Subcutaneous abdominal adipose tissue (tissue), 5 donors: ENCODE measurements at regions not wholly inside any gene's neighbourhood (a gene's known extent, or its start where the extent isn't known, plus 50 kb on each side); places are given as distances from the start of the nearest gene placed in this dataset.

Source experiments
- H3K27ac ChIP-seq: one replicate; pipeline ENCODE4 v1.7.0; 2013; ENCODE audit warnings: low read depth, mild to moderate bottlenecking, inconsistent platforms, low read length, moderate library complexity
- H3K27me3 ChIP-seq, 5 donors: one replicate each; pipeline ENCODE4 v1.7.0; 2013; ENCODE audit warnings: low read length in 5 of 5, inconsistent platforms in 1 of 5; ENCODE audit not compliant: control insufficient read depth in 5 of 5, insufficient read depth in 4 of 5
- H3K36me3 ChIP-seq, 5 donors: one replicate each; pipeline ENCODE4 v1.7.0; 2013; ENCODE audit warnings: low read length in 5 of 5; ENCODE audit not compliant: control insufficient read depth in 5 of 5, insufficient read depth in 5 of 5
- H3K4me1 ChIP-seq, 5 donors: one replicate each; pipeline ENCODE4 v1.7.0; 2013; ENCODE audit warnings: low read length in 5 of 5, mild to moderate bottlenecking in 3 of 5, moderate library complexity in 1 of 5; ENCODE audit not compliant: control insufficient read depth in 5 of 5, insufficient read depth in 5 of 5
- H3K4me3 ChIP-seq, 5 donors: one replicate each; pipeline ENCODE4 v1.7.0; 2013; ENCODE audit warnings: low read length in 5 of 5, low read depth in 1 of 5
- H3K9ac ChIP-seq, 5 donors: one replicate each; pipeline ENCODE4 v1.7.0; 2013; ENCODE audit warnings: low read length in 5 of 5, mild to moderate bottlenecking in 4 of 5, moderate library complexity in 3 of 5
- H3K9me3 ChIP-seq, 5 donors: one replicate each; pipeline ENCODE4 v1.7.0; 2013; ENCODE audit warnings: low read length in 5 of 5; ENCODE audit not compliant: control insufficient read depth in 5 of 5
- donor health status: healthy.
- donor health status: healthy.
- donor health status: healthy.
- donor health status: healthy.
- donor health status: healthy.

DNA sequence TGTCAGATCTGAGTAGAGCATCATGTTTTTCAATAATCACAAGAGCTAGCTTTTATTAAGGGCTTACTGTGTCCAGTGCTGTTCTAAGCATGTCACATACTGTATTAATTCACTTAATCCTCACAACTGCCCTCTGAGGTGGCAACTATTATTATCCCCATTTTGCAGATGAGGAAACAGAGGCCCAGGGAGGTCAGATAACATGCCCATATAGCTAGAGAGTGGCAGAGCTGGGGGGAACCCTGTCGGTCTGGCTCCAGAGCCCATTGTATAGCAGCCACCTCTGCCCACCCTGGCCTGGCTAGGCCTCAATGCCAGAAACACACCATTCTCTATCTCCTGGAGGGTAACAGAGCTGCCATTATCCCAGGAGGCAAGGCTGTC lies 113.2 kb downstream of the B3GNT2 start:
- no peaks in the 10 kb centered on the region for H3K27me3 ChIP-seq
- peak overlapping the region in 1 of 5 donors; percentile 44 for H3K4me3 ChIP-seq
- no peak overlapping the region for H3K9ac ChIP-seq
- no peaks in the 10 kb centered on the region for H3K9me3 ChIP-seq
- peaks cover 0 to 47% (median 14%) of the 10 kb centered on the region in 5 donors for H3K4me1 ChIP-seq
- H3K36me3 ChIP-seq: no peaks in the 10 kb centered on the region
- H3K27ac ChIP-seq: no peak overlapping the region

DNA sequence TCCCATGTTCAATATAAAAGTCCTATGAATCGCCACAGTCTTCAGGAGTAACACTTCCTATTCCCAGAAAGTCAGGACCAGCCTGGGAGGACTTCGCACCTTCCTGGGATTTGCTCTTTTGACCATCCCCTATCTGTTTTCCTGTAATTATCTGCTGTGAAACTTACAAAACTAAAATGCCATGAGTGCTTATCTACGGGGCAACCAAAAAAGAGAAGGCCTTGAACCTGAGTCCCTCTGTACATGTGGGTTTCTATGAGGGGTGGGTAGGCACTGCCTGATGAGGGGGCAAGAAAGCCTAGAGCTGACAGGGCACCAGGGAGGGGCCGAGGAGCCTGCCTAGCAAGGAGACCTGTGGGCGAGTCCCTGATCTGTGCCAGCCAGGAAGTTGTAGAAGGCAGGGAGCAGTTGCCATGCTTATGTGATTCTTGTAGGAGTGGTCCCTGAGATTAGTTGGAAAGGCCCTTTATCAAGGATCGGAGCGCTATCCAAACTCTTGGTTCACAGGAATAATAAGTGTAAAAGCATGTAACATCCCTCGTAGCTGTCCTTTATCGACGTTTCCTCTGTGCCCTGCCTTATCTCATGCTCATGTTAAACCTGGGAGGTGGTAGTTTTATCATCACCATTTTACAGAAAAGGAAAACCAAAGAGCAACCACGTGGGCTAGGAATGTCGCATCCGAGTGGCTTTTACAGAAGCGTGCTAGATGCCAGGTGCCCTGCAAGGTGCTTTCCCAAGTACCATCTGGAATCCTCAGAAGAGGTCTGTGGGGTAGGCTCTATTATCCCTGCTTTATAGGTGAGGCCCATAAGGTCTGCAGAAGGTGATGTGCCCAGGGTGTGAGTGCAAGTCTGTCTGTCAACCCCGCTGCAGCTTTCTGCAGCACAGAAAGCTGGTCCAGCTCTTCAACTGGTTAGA lies 111.8 kb downstream of the B3GNT2 start:
- Histone ChIP-seq H3K27ac (peak overlapping the region; percentile 61), H3K36me3 (no peaks in the 10 kb centered on the region), H3K4me3 (no peak overlapping the region), H3K27me3 (no peaks in the 10 kb centered on the region), H3K9me3 (no peaks in the 10 kb centered on the region), H3K4me1 (peaks cover 0 to 50% (median 14%) of the 10 kb centered on the region in 5 donors), H3K9ac (no peak overlapping the region)

DNA sequence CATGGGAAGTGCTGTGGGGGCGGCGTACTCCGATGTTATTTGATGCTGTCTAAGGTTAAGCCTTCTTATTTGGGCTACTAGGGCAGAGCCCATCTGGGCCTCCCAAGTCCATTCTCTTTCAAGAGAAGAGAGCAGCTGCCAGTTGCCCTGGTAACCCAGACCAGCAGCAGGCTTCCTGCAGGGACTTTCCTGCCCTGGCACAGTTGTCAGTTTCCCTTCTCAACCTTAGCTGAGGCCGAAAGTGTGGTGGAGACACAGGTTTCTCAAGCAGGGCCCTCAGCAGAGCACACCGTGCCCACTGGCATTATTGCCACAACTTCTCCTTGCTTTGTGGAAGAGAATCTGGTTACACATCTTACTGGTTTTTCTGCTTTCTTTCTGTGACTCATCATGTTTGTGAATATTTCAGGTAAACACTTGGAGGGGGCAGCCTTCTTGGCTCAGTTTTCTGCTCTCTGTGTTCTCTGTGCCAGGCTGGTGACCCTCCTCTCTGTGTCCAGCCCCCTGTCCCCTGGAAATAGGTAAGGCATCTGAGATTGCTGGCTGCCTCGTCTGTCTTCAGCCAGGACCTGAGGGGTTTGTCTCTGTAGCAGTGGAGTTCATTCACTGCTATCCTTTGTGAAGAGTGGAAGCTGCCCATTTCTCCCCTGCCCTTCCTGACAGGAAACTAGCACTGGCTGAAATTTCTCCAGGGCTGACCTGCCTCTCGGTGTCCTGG lies 111.0 kb downstream of the B3GNT2 start:
- Histone ChIP-seq H3K9ac (peak overlapping the region in 1 of 5 donors; percentile 11), H3K36me3 (no peaks in the 10 kb centered on the region), H3K27ac (peak overlapping the region; percentile 61), H3K27me3 (no peaks in the 10 kb centered on the region), H3K9me3 (no peaks in the 10 kb centered on the region), H3K4me1 (peaks cover 0 to 52% (median 14%) of the 10 kb centered on the region in 5 donors), H3K4me3 (no peak overlapping the region)

DNA sequence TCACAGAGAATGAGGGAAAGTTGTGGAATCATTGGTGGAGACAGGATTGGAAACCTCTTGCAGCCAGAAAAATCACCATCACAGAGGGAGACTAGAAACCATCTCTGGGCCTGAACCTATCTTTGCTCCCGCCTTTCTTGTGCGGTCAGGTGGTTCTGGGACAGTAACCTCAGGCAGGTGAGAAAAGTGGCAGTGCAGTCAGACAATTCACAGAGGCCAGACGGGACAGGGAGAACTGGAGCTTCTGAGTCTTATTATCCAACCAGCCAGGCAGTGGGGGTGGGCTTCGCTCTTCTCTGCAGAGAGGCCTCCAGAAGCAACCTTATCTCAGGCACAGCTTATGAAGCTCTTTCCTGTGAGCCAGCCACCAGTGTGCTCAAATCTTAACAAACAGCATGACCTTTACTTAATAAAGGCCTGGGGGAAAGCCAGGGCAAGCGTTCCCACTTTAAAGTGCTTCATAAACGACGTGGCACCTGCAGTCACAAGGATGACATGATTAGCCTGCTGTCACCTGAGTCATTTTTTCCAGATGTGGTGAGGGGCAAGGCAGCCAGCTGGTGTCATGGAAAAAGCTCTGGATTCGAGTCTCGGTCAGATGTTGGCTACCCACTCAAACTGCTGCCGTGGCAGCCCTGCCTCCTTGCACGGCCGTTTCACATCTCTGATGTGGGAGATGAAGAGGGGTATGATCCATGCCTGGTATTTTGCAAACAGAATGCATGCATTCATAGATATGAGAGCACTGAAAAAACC lies 109.7 kb downstream of the B3GNT2 start:
- Histone ChIP-seq H3K9me3 (no peaks in the 10 kb centered on the region), H3K36me3 (no peaks in the 10 kb centered on the region), H3K9ac (no peak overlapping the region), H3K4me3 (no peak overlapping the region), H3K27ac (no peak overlapping the region), H3K27me3 (no peaks in the 10 kb centered on the region), H3K4me1 (peaks cover 0 to 52% (median 14%) of the 10 kb centered on the region in 5 donors)

DNA sequence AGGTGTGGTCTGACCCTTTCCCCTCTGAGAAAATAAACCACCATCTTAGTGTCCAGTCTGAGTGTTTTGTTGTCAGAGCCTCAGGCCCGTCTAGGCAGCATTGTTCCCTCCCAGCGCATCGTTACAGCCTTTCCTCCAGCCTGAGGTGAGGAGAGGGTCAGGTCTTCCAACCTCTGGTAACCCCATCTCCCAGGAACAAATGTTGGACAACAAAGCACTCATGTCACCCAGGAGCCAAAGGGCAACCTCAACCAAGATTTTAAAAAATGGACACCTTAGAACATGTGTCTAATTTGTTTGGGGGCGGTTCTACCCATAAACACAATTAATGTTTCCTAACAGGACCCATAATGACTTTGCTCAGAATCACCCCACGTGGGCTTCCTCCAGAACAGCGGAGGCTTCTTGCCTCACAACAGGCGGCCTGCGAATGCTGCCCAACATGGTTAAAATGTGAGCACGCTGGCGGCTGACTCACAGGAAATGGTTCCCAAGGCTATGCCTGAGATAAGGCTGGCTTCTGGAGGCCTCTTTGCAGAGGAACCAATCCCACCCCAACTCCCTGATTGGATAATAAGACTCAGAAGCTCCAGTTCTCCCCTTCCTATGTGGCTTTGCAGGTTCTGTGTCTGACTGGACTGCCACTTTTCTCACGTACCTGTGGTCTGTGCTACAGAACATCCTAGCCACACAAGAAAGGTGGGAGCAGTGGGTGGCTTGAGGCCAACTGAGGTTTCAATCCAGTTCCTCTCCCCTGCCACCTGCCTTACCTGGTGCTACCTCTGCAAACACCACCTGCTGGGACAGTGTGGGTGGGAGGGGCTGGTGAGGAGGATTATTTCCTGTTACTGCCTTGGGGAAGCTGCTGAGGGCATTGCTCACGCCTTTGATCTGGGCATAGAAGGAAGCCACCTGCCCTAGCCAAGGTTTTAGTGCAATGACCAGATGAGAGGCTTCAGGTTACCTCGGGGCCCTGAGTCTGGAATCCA lies 108.8 kb downstream of the B3GNT2 start:
- H3K4me1 ChIP-seq: peaks cover 0 to 46% (median 12%) of the 10 kb centered on the region in 5 donors
- no peaks in the 10 kb centered on the region for H3K36me3 ChIP-seq
- H3K27ac ChIP-seq: no peak overlapping the region

DNA sequence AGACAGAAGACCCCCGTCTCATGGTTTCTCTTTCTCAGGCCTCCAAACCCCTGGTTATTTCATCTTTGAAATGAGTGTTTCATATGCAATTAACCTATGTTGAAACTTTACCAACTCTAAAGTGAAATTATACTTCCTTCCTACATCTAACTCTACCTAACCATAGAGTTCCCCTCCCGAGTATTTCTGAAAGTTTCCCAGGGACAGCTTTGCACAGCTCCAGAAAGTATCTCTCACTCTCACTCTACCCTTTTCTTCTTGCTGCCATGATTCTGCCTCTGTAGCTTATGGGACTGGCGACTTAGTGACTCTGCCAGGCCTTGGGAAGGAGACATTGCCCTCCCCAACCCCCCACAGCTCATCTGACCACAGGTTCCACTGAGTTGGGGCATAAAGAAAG lies 107.9 kb downstream of the B3GNT2 start:
- H3K36me3 ChIP-seq: no peaks in the 10 kb centered on the region
- H3K4me3 ChIP-seq: no peak overlapping the region
- H3K27me3 ChIP-seq: no peaks in the 10 kb centered on the region
- no peaks in the 10 kb centered on the region for H3K9me3 ChIP-seq
- peaks cover 0 to 40% (median 6%) of the 10 kb centered on the region in 5 donors for H3K4me1 ChIP-seq
- H3K27ac ChIP-seq: no peak overlapping the region
- H3K9ac ChIP-seq: no peak overlapping the region

More for the DNA sequence above, 108.8 kb downstream of the B3GNT2 start:
- no peak overlapping the region for H3K9ac ChIP-seq
- no peaks in the 10 kb centered on the region for H3K27me3 ChIP-seq
- no peaks in the 10 kb centered on the region for H3K9me3 ChIP-seq
- H3K4me3 ChIP-seq: no peak overlapping the region

DNA sequence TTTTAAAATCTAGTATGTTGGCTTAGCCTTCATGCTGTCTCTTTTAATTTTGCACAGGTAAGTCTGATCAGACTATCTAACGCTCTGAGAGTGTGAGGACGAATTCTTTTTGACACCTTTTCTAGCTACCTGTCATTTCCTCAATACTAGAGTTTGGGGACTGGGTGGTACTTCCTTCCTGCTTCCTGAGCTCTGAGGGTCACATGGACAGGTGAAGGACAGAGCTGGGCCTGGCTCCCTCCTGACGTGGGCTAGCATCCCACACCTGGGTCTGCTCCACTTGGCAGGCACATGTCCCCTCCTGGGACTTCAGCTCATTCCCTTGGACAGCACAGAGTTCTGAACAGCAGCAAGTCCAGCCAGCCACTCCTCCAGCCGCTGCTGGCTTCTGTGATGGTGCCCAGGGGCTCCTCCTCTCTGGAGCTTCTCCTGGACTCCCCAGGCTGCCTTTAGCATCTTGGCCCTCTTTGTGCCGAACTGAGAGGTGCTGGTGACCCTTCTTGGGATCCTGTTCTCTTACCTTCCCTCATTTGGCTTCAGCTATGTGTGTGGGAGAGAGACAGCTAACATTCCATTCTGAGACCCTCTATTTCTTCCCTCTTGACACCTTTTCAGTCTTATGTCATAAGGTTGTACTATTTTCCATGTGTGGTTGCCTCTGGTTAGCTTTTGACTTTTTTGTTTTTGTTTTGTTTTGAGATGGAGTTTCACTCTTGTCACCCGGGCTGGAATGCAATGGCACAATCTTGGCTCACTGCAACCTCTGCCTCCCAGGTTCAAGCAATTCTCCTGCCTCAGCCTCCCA lies 106.9 kb downstream of the B3GNT2 start:
- Histone ChIP-seq H3K27ac (no peak overlapping the region), H3K9ac (no peak overlapping the region), H3K27me3 (no peaks in the 10 kb centered on the region), H3K36me3 (no peaks in the 10 kb centered on the region), H3K4me3 (no peak overlapping the region), H3K9me3 (no peaks in the 10 kb centered on the region), H3K4me1 (peaks cover 0 to 40% (median 6%) of the 10 kb centered on the region in 5 donors)

DNA sequence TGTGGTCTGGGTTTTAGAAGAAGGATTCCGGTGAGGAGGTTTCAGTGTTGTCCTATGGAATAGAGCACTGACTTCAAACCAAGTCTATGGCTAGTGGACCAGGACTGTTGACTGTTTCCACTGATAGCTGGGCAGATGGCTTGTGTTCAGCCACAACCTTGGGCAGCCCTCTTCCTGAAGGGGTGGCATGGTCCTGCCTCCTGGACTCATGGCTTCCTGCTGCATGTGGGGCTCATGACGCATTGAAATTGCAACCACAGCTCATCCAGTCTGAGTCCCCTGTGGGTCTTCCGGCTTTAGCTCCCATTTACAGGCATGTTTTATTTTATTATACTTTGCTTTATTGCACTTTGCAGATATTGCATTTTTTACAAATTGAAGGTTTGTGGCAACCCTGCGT lies 105.0 kb downstream of the B3GNT2 start:
- Histone ChIP-seq H3K9me3 (no peaks in the 10 kb centered on the region), H3K27me3 (no peaks in the 10 kb centered on the region), H3K36me3 (no peaks in the 10 kb centered on the region), H3K4me1 (peaks cover 0 to 24% (median 0%) of the 10 kb centered on the region in 5 donors), H3K4me3 (no peak overlapping the region), H3K9ac (no peak overlapping the region), H3K27ac (no peak overlapping the region)
